HL-60 (cell line): ENCODE measurements at regions not wholly inside any gene's neighbourhood (a gene's known extent, or its start where the extent isn't known, plus 50 kb on each side); places are given as distances from the start of the nearest gene placed in this dataset.

Source experiments
- DNase-seq, 2 experiments: peaks; one replicate each; pipeline ENCODE4 v3.0.0-alpha.2; 2010 to 2020; ENCODE audit warnings: low read depth in 1 of 2, low spot score in 1 of 2
- H3K27ac ChIP-seq: fragments of 250-450 bp; sonication (Bioruptor Pico); replicated peaks from 2 replicates; pipeline ENCODE4 v1.5.1; 2020; ENCODE audit warnings: mild to moderate bottlenecking, moderate library complexity
- H3K27me3 ChIP-seq: fragments of 250-450 bp; sonication (Bioruptor Pico); 2 replicates; pipeline ENCODE4 v1.5.1; 2021; ENCODE audit warnings: mild to moderate bottlenecking, moderate library complexity; ENCODE audit not compliant: insufficient read depth, poor library complexity, severe bottlenecking
- H3K4me3 ChIP-seq: replicated peaks from 2 replicates; pipeline ENCODE4 v1.5.1; 2011; ENCODE audit warnings: mild to moderate bottlenecking, control low read depth, low read length; ENCODE audit not compliant: insufficient read depth
- CTCF ChIP-seq: IDR thresholded peaks from one replicate; pipeline ENCODE4 v1.5.1; 2011; ENCODE audit warnings: low read length, control low read depth, inconsistent platforms; ENCODE audit not compliant: insufficient read depth
- GABPA ChIP-seq: IDR thresholded peaks from 2 replicates; pipeline ENCODE4 v1.6.1; 2012; ENCODE audit warnings: low read depth
- POLR2AphosphoS5 ChIP-seq: IDR thresholded peaks from 2 replicates; pipeline ENCODE4 v1.6.1; 2012; ENCODE audit warnings: low read depth
- REST ChIP-seq: IDR thresholded peaks from 2 replicates; pipeline ENCODE4 v1.6.1; 2012; ENCODE audit warnings: low read depth; ENCODE audit not compliant: insufficient replicate concordance
- SPI1 ChIP-seq: IDR thresholded peaks from 2 replicates; pipeline ENCODE4 v1.6.1; 2012; ENCODE audit warnings: low read depth, mild to moderate bottlenecking, borderline replicate concordance

- no peak for DNase-seq
- no peak overlapping the region for H3K27ac ChIP-seq
- no peak overlapping the region for H3K4me3 ChIP-seq
- TF ChIP-seq SPI1 (no peak), REST (no peak), CTCF (no peak), POLR2AphosphoS5 (no peak), GABPA (no peak)
- H3K27me3 ChIP-seq = no peaks in the 10 kb centered on the region
Observed at GRCh38 chr15:79163395-79163794, 72.8 kb upstream of the RASGRF1 start.

GRCh38 chr15:79161837-79162508 lies 71.4 kb upstream of the RASGRF1 start:
- Histone ChIP-seq H3K4me3 (no peak overlapping the region), H3K27me3 (no peaks in the 10 kb centered on the region), H3K27ac (no peak overlapping the region)
- DNase-seq = no peak
- TF ChIP-seq SPI1 (no peak), GABPA (no peak), REST (no peak), CTCF (no peak)

- no peak for DNase-seq
Observed at GRCh38 chr15:79160211-79160610, 69.6 kb upstream of the RASGRF1 start.

More at GRCh38 chr15:79160211-79160610, 69.6 kb upstream of the RASGRF1 start:
- TF ChIP-seq REST (no peak), SPI1 (no peak), CTCF (no peak), POLR2AphosphoS5 (no peak), GABPA (no peak)
- Histone ChIP-seq H3K27ac (no peak overlapping the region), H3K4me3 (no peak overlapping the region), H3K27me3 (no peaks in the 10 kb centered on the region)
